HG02840 (cell line): ENCODE measurements at regions not wholly inside any gene's neighbourhood (a gene's known extent, or its start where the extent isn't known, plus 50 kb on each side); places are given as distances from the start of the nearest gene placed in this dataset.
"Not testable (repeated sequence)": the region's sequence is repeated elsewhere in the genome, so short reads cannot be mapped to it uniquely, and the experiment has no call there.

Source experiments
- ATAC-seq: cut with Tn5 transposase; IDR thresholded peaks from one replicate; pipeline ENCODE4 v1.9.1; 2021; ENCODE audit warnings: mild to moderate bottlenecking, moderate library complexity, moderate number of reproducible peaks; ENCODE audit not compliant: unreplicated experiment, low FRiP score

DNA sequence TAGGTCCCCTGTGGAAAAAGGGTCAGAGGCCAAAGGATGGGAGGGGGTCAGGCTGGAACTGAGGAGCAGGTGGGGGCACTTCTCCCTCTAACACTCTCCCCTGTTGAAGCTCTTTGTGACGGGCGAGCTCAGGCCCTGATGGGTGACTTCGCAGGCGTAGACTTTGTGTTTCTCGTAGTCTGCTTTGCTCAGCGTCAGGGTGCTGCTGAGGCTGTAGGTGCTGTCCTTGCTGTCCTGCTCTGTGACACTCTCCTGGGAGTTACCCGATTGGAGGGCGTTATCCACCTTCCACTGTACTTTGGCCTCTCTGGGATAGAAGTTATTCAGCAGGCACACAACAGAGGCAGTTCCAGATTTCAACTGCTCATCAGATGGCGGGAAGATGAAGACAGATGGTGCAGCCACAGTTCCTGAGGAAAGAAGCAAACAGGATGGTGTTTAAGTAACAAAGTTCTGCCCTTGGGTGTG, 165.8 kb downstream of the RPIA start:
- no peak for ATAC-seq

DNA sequence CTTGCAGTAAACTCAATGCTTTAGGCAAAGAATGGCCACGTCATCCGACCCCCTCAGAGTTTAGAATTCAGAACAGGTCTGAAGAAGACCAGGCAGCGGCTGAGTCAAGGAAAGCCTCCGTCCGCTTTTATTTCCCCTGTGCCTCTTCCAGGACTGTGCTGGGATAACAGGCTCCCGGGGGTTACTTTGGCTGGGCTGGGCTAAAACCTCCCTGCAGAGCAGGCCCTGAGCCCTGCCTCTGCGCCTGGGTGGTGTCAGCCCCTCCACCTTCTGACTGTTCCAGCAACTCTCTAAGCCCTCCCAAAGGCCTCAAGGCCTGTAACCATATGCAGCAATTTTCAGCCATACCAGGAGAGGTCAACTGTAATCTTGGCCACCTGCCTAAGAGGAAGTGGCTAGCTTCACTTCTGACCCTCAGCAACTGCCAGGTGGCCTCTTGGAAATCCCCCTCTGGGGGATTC, 166.5 kb downstream of the RPIA start:
- peak; percentile 37 for ATAC-seq

DNA sequence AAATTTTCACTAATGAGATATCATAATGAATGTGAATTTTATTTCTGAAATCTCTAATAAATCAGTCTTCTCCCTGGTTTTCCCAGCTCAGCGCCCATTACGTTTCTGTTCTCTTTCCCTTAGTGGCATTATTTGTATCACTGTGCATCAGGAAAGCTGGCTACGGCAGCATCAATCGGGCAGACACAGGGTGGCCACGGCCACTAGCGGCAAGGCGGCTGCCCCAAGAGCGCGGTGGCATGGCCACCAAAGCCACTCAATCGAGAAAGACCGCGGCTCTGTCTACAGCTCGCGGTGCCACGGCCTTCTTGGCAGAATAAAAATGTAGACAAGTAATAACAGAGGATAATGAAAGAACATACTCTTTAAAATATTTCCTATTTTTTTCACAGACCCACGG, 168.0 kb downstream of the RPIA start:
- ATAC-seq: no peak

- ATAC-seq: no peak
Observed at GRCh38 chr2:88860421-88861075, 169.1 kb downstream of the RPIA start.

DNA sequence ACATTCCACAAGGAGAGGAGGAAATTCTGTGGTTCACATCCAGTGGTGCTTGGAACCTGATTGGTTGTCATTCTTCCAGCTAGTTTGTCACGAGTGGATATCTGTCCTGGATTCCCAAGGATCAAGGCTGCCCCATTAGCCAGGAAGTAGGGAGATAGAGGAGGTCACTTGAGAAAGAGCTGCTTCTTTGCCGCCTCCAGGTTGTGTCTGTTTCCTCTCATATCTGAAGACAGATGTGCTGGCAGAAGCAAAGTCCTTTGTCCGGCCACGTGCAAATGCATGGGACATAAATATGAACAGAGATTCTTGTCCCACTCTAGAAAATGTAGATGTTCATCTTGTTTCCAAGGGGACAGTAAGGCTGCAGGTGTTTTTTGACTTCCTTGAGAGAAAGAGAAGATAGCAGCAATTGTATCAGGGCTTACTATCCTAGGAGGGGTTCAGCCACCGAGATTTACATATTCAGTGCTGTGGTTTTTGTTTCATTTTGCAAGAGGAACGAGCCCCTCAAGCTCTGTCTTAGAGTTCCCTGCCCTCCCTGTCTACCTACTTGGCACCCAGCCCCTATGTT, 174.4 kb downstream of the RPIA start:
- ATAC-seq: peak; percentile 60

DNA sequence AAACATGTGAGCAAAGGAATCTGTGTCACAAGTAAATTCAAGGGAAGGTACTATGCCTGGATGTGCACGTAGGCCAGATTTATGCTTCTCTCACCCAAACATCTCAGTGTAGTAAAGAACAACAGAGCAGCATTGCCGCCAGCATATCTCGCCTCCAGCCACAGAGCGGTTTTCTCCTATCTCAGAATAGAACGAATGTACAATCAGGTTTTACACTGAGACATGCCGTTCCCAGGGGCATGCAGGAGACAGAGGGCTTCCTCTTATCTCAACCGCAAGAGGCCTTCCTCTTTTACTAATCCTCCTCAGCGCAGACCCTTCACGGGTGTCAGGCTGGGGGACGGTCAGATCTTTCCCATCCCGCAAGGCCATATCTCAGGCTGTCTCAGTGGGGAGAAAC, 175.3 kb downstream of the RPIA start:
- ATAC-seq: no peak

DNA sequence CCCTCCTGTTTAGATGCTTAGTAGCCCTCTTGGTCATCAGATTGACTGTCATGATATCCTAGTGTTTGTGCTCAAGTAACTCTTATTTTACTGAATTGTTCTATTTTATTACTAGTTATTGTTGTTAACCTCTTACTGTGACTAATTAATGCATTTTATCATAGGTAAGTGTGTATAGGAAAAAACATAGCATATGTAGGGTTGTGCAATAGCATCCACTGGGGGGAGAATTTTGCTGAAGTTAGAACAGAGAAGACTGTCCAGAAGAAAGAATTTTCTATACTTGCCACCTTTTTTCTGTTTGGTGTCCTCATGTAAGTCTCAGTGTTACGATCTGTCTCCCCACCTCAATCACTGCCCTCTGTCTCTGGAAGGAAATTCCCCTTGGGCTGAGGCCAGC, 177.4 kb downstream of the RPIA start:
- ATAC-seq: no peak

GRCh38 chr2:88870267-88870839, 178.9 kb downstream of the RPIA start:
- ATAC-seq: no peak

- no peak for ATAC-seq
Observed at GRCh38 chr2:88871336-88871735, 179.9 kb downstream of the RPIA start.

GRCh38 chr2:88873620-88874019, 182.1 kb downstream of the RPIA start:
- no peak for ATAC-seq

GRCh38 chr2:88874063-88874657, 182.7 kb downstream of the RPIA start:
- ATAC-seq: no peak

DNA sequence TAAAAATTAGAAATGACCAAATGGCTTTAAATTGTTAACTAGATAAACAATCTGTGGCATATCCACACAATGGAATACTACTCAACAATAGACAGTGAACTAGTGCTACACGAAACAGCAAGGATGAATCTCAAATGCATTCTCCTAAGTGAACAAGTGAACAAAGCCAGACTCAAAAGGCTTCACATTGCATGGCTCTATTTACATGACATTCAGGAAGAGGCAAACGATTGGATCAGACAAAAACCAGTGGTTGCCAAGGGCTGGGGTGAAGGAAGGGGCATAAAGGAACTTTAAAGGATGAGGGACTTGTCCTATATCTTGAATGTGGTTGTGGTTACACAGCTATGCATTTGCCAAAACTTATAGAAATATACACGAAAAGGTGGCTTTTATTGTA, 184.3 kb downstream of the RPIA start:
- ATAC-seq: no peak

DNA sequence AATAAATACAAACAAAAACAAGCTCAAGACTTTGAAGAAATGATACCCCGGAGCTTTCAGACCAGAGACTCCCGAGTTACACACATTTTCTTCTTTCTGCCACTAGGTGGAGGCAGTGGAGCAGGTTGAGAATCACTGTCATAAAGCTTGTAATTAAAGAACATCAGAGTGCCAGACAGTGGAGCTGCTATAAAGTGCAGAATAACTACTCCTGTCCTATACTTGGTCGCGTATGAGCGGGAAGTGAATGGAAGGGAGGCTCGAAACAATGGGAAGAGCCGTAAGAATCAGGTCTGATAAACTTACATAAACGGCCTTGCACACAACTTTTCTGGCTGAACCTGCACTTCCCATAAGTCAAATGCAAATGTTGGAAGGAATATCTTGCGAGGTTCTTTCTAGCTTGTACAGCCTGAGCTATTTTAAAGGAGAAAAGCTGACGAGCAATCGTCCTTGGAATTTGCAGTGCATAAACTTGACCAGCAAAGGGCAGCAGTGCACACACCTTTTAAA, 189.0 kb downstream of the RPIA start:
- ATAC-seq: peak; percentile 63

DNA sequence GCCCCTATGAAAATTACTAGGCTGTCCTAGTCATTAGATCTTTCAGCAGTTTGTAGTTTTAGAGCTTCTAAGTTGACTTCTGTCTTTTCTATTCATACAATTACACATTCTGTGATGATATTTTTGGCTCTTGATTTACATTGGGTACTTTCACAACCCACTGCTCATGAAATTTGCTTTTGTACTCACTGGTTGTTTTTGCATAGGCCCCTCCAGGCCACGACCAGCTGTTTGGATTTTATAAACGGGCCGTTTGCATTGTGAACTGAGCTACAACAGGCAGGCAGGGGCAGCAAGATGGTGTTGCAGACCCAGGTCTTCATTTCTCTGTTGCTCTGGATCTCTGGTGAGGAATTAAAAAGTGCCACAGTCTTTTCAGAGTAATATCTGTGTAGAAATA, 193.8 kb downstream of the RPIA start:
- peak; percentile 71 for ATAC-seq

GRCh38 chr2:88885679-88886416, 194.4 kb downstream of the RPIA start:
- ATAC-seq: peak; percentile 39

DNA sequence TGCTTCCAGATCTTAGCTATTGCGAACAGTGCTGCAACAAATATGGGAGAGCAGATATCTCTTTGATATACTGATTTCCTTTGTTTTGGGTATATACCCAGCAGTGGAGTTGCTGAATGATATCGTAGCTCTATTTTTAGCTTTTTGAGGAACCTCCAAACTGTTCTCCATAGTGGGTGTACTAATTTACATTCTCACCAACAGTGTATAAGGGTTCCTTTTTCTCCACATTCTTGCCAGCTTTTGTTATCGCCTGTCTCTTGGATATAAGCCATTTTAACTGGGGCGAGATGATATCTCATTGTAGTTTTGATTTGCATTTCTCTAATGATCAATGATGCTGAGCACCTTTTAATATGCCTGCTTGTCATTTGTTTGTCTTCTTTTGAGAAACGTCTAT, 196.0 kb downstream of the RPIA start:
- ATAC-seq: not testable (repeated sequence)

GRCh38 chr2:88892207-88892606, 200.7 kb downstream of the RPIA start:
- ATAC-seq: no peak

- no peak for ATAC-seq
Observed at GRCh38 chr2:88892788-88893187, 201.3 kb downstream of the RPIA start.

DNA sequence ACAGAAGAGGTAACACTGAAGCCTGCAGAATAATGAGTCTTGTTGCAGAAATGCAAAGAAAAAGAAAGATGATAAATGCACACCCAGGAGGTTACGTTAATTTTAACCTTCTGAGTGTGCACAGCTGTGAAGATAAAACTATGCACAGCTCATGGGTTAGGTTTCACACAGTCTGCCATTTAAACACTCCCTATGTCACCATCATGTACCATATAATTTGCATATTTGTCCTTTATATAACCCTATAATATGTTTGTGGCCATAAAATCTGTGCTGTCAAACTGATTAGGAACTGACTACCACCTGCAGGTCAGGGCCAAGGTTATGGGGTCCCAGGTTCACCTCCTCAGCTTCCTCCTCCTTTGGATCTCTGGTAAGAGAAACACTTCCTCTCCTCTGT, 205.5 kb downstream of the RPIA start:
- ATAC-seq: no peak

- ATAC-seq: no peak
Observed at GRCh38 chr2:88897715-88898114, 206.2 kb downstream of the RPIA start.
